Gastroesophageal sphincter (tissue), 2 donors: ENCODE measurements at regions not wholly inside any gene's neighbourhood (a gene's known extent, or its start where the extent isn't known, plus 50 kb on each side); places are given as distances from the start of the nearest gene placed in this dataset.

ENCODE experiments used
- POLR2A ChIP-seq, 2 donors: fragments of 450-650 bp; IDR thresholded peaks; one replicate each; pipeline ENCODE4 v1.6.1; 2017; ENCODE audit warnings: antibody characterized with exemption in 2 of 2, mild to moderate bottlenecking in 2 of 2, moderate library complexity in 1 of 2
- POLR2AphosphoS5 ChIP-seq: sonication (generic); formaldehyde crosslinking; IDR thresholded peaks from one replicate; pipeline ENCODE4 v1.6.1; 2017; ENCODE audit warnings: antibody characterized with exemption

GRCh38 chr2:160869411-160869810 lies 290.8 kb upstream of the TANK start:
- TF ChIP-seq POLR2A (IDR thresholded peaks at IDR 0.05) (no peak), POLR2AphosphoS5 (peak; percentile 59)
